HG03469 (cell line): ENCODE measurements at regions not wholly inside any gene's neighbourhood (a gene's known extent, or its start where the extent isn't known, plus 50 kb on each side); places are given as distances from the start of the nearest gene placed in this dataset.
"Not testable (repeated sequence)": the region's sequence is repeated elsewhere in the genome, so short reads cannot be mapped to it uniquely, and the experiment has no call there.

Source experiments
- ATAC-seq: cut with Tn5 transposase; IDR thresholded peaks from one replicate; pipeline ENCODE4 v1.9.1; 2021; ENCODE audit warnings: mild to moderate bottlenecking, moderate library complexity, moderate number of reproducible peaks; ENCODE audit not compliant: unreplicated experiment

- no peak for ATAC-seq
Measured at GRCh38 chr3:95781598-95781997, 1032.8 kb upstream of the EPHA6 start.

DNA sequence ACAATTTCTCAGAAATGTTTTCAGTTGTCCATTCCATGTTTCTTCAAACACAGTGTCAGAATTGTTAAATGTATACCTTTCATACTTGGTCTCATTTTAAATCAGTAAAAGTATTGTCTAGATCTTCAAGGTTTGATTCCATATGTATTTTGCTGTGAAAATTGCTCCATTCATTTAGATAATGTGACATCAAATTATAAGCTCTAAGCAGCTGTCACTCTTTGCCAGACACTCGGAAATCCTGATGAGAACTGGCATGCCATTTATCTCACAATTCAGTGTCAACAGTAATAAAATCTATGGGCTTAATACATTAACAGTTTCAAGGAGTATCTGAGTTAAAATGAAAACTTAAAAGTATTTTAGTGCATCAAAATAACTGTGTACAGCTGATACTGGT lies 1025.3 kb upstream of the EPHA6 start:
- no peak for ATAC-seq

DNA sequence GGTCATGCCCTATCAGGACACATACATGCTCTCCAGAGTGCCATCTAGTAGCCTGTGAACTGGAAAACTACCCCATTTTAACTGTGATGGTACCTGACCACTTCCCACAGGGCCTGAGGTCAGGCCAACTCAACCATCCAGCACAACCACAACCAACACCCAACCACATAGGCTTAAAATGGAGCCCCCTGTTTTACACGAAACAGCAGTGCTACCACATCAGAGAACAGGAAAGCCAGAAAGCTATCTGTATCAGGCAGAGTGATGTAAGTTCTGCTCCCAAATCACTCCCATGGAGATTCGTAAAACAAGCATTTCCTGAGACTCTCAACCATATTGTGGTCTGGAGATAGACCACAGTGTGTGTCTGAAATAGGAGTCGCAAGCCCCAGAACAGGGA lies 1017.3 kb upstream of the EPHA6 start:
- no peak for ATAC-seq

DNA sequence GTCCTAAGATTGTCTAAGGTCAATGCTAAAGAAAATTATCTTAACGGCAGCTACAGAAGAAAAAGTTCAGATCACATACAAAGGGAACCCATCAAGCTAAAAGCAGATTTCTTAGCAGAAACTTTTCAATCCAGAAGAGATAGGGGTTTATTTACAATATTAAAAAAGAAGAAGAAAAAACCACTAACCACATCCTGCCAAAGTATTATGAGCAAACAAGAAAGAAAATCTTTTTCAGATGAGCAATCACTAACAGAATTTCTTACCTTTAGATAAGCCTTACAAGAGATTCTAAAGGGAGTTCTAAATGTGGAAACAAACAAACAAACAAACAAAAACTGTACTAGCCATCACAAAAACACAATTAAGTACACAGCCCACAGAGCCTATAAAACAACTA lies 1015.8 kb upstream of the EPHA6 start:
- no peak for ATAC-seq

- ATAC-seq = no peak
Measured at GRCh38 chr3:95810462-95810861, 1003.9 kb upstream of the EPHA6 start.

GRCh38 chr3:95813244-95813643 lies 1001.1 kb upstream of the EPHA6 start:
- no peak for ATAC-seq

DNA sequence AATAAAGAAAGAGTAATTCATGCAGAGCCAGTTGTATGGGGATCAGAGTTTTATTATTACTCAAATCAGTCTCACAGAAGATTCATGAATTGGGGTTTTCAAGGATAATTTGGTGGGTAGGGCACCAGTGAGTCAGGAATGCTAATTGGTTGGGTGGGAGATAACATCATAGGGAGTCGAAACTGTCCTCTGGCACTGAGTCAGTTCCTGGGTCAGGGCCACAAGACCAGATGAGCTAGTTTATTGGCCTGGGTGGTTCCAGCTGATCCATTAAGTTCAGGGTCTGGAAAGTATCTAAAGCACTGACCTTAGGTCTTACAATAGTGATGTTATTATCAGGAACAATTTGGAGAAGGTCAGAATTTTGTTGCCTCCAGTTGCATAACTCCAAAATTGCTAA lies 998.6 kb upstream of the EPHA6 start:
- no peak for ATAC-seq

GRCh38 chr3:95826419-95826818 lies 988.0 kb upstream of the EPHA6 start:
- no peak for ATAC-seq

GRCh38 chr3:95832146-95832545 lies 982.2 kb upstream of the EPHA6 start:
- no peak for ATAC-seq

DNA sequence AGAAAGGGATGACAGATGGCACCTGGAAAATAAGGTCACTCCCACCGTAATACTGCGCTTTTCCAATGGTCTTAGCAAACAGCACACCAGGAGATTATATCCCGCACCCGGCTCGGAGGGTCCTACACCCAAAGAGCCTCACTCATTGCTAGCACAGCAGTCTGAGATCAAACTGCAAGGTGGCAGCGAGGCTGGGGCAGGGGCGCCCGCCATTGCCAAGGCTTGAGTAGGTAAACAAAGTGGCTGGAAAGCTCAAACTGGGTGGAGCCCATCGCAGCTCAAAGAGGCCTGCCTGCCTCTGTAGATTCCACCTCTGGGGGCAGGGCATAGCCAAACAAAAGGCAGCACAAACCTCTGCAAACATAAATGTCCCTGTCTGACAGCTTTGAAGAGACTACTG lies 953.8 kb upstream of the EPHA6 start:
- not testable (repeated sequence) for ATAC-seq

- no peak for ATAC-seq
Measured at GRCh38 chr3:95883801-95884200, 930.6 kb upstream of the EPHA6 start.

DNA sequence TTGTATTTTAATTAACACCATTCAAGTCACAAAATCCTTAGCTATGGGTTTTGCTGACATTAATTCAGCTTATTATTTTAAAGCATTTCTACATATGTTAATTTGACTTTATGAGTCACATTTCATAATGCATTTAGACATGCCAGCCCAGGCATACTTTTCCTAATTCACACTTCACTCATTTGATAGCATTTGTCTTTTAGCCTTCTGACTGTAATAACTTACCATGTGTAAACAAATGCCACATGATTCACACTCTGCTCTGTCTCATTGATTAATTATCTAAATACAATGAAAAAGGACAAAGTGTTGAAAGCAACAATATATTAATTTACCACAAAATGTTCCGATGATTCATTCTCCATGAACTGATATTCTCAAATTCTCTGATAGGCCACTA lies 927.8 kb upstream of the EPHA6 start:
- ATAC-seq = no peak

- no peak for ATAC-seq
Measured at GRCh38 chr3:95887114-95887513, 927.3 kb upstream of the EPHA6 start.

DNA sequence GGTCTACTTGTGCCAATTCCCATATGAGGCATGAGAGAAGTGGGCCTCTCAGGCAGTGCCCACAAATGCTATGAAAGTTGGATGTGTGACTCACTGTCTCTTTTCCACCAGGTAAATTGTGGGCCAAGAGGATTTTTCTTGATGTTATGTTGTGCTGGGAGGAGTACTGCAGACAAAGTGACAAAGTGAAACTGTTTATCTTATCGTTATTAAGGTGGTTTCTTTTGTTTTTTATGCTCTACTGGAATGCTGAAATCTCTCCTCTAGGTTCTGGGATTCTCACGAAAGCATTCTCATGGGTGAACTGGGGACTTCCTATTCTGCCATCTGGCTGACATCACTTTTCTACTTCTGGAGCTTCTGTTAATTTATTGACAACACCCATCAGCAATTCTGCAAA lies 919.6 kb upstream of the EPHA6 start:
- ATAC-seq = no peak

DNA sequence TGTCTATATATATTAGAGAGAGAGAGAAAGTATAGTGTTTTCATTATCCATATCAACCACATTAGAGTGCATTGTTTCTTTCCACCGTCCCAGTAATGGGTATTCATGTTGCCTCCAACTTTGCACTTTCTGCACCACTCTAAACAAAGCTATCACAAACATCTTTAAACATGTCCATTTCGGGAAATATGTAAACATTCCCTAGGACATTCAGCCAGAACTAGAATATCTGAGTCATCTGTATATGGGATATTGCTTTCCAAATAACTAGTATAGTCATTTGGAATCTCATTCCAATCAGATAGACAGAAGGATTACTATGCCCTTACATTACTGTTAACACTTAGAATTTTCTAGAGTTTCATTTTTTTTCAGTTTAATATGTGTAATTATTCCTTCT lies 914.9 kb upstream of the EPHA6 start:
- no peak for ATAC-seq

- ATAC-seq = no peak
Measured at GRCh38 chr3:95899911-95900310, 914.5 kb upstream of the EPHA6 start.

DNA sequence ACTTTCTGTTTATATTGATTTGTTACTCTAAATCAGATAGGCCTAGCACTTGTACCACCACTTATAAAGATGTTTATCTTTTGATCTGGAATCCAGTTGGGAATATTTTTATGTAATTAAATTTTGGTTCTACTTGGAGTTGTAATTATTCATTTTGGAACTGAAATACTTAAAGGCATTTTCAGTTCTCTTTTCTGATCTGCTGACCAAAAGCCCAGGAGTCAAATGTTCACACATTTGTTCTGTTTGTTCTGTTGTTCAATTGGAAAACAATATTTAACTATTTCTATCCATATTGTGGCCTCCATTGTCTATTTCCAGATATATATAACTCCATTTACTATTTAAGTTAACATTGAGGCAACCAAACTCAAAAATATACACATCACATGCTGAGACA lies 912.4 kb upstream of the EPHA6 start:
- ATAC-seq = no peak

DNA sequence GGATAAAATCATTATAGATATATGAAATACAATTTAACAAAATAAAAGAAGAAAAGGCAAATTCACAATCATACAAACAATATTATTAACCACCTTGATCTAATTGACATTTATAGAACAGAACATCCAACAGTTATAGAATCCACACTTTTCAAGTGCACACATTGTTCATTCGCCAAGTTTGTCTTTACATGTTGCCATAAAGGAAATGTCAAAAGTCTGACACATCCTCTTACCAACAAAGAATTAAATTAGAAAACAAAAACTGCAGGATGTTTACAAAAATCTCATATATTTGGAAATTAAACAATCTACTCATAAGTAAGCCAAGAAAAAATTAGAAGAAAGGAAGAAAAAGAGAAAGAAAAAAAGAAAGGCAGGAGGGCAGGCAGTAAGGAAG lies 909.2 kb upstream of the EPHA6 start:
- ATAC-seq = no peak

GRCh38 chr3:95911767-95912166 lies 902.6 kb upstream of the EPHA6 start:
- no peak for ATAC-seq

GRCh38 chr3:95923496-95924210 lies 890.7 kb upstream of the EPHA6 start:
- ATAC-seq = no peak

- ATAC-seq = no peak
Measured at GRCh38 chr3:95926904-95927501, 887.4 kb upstream of the EPHA6 start.

DNA sequence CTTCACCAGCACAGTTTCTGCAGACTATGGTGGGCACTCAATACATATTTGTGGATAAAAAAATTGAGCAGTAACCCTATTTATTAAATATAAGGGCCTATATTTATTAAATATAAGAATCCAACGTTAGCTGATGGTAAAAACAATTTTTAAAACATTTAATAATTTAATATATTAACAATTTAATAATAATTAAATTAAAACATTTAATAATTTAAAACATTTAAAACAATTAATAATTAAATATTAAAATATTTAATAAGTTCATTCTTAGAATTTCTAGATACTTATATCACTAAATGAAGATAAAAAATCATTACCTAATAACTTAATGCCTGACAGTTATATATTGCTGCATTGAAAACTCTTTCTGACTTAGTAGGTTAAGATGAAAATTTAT lies 880.2 kb upstream of the EPHA6 start:
- no peak for ATAC-seq

DNA sequence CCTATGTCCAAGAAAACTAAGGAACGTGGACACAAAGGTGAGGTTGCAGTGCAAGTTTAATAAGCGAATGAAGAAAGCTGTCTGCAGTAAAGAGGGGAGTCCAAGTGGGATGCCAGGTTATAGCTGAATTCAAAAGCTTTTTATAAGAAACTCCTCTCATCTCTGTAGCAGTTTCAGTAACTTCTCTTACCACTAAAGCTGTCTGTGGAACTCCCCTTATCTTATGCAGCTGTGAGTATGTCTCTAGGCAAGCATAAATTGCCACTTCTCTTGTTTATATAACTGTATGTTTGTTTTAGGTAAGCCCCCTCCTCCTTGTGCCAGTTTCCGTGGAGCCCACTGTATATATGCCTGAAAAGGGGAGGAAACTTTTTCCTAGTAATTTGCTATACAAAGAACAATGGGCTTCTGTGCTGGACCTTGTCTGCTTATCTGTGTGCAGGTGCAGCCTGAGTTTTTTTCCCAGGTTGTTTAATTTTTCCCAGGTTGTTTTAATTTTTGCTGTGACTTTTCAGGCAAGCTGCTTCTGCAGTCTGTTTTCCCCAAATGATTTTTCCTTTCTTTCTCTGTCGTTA lies 875.1 kb upstream of the EPHA6 start:
- no peak for ATAC-seq
